HG02840 (cell line): ENCODE measurements at regions not wholly inside any gene's neighbourhood (a gene's known extent, or its start where the extent isn't known, plus 50 kb on each side); places are given as distances from the start of the nearest gene placed in this dataset.

Experiments
- ATAC-seq: cut with Tn5 transposase; IDR thresholded peaks from one replicate; pipeline ENCODE4 v1.9.1; 2021; ENCODE audit warnings: mild to moderate bottlenecking, moderate library complexity, moderate number of reproducible peaks; ENCODE audit not compliant: unreplicated experiment, low FRiP score

DNA sequence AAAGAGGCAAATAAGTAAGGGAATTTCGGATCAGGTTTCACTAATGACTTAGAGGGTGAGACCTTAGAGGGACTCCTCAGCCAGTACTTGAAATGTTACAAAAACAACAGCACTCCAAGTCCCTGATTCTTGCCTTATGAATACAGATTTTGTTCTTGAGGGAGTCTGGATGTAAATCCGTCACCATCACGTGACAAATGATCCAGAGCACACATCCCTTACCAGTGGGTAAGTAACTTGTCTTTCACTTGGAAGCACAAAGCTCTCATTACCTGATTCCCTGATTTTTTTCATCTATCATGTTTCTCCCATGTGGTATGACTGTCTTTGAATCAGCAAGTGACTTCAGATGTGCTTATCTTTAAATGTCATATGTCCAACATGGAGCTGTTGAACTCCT is 595.3 kb upstream of the POU3F2 start:
- ATAC-seq, result no peak

DNA sequence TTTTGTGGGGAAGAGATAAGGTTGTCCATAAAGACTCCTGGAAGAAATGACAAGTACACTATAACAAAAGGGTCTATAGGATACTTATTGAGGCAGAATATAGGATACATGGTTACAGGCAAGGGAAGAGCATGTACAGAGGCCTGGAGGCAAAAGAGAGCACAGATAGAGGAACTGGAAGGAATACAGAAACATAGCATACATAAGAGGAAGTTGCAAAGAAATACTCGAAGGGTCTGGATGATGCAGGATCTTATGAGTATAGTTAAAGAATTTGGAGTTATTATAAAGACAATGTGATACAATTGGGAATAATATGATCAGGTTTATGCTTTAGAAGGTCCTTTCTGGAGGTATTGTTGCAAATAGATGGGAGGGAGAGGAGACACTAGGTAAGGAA is 592.7 kb upstream of the POU3F2 start:
- ATAC-seq, result no peak

DNA sequence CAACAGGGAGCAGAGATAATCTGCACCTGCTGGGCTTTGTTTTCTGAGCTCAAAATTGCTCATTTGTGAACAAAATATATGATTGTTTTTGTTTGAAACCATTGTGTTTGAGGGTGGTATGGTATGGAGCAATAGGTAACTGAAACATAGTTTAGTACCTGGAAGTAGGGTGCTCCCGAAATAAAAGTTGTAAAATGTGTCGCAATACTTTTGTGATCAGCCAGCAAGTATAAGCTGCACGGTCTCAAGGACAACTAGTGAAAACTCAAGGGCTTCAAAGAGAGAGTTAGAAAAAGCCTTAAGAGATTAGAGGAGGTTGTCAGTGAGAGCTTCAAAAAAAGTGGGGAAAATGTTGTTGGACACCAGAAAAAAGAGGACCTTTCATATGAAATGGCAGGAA is 579.8 kb upstream of the POU3F2 start:
- ATAC-seq, result no peak

DNA sequence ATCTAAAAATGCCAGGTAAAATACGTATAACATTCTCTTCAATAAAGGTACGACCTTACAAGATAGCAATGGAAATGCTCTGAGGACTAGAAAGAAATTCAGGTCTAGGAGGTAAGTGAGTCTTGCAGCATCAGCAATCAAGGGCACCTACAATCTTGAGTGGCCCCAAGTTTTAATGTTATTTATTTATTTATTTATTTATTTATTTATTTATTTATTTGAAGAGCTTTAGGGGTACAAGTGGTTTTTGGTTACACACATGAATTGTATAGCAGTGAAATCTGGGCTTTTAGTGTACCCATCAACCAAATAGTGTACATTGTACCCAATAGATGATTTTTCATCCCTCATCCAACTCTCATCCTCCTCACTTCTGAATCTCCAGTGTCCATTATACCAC is 574.0 kb upstream of the POU3F2 start:
- ATAC-seq, result no peak

DNA sequence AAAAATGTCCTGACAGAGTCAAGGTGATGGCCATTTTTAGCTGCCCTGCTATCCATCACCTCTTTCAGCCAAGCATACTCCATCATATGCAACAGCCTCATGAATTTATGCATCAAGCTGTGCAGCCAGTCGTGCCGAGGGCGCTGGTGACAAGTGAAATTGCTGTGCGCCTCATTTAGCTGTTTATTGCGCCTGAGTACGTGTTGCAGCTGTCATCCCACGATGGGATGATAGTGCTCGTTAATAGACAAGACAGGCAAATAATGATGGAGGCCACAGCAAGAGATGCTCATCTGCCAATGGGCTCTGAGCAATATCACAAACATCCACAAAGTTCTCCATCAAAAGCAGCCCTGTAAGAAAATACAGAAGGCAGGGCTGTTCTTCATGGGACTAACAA is 562.3 kb upstream of the POU3F2 start:
- ATAC-seq, result no peak

- ATAC-seq, result no peak
Observed at GRCh38 chr6:98274691-98275090, 559.7 kb upstream of the POU3F2 start.

DNA sequence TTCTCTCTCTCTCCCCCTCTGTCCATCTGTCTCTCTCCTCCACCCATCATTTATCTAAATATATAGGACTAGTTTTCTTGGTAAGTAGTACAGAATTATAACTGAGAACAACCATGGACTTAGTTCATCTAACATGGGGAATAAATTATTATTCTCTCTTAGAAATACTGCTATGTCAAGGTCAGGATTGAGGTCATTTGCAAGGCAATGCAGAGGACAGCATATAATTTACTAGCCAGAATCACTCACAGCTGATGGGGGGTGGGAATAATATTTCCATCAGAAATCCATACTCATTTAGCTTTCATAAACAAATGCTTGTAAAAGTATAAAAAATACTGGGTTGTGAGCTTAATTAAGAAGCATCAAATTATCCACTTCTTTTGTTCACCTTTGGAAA is 553.9 kb upstream of the POU3F2 start:
- ATAC-seq, result no peak

GRCh38 chr6:98286620-98287019 is 547.8 kb upstream of the POU3F2 start:
- no peak for ATAC-seq

- ATAC-seq, result no peak
Observed at GRCh38 chr6:98287876-98288275, 546.5 kb upstream of the POU3F2 start.

- no peak for ATAC-seq
Observed at GRCh38 chr6:98292810-98293209, 541.6 kb upstream of the POU3F2 start.

GRCh38 chr6:98295515-98296175 is 538.7 kb upstream of the POU3F2 start:
- ATAC-seq, result no peak

DNA sequence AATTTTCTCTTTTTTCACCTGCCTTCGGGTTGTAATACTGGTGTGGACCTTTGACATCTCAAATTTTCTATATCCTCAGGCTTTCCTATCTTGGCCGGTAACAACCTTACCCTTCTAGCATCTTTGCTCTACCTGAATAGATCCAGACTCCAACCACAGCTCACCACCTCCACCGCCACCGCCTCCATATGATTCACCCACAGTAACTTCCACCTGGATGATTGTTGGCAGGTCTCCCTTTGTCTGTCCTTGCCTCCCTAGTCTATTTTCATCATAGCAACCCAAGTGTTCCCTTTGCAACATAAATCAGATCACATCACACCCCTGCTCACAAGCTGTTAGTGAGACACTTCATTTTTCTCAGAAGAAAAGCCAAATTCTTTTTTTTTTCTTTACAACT is 525.8 kb upstream of the POU3F2 start:
- ATAC-seq, result no peak

DNA sequence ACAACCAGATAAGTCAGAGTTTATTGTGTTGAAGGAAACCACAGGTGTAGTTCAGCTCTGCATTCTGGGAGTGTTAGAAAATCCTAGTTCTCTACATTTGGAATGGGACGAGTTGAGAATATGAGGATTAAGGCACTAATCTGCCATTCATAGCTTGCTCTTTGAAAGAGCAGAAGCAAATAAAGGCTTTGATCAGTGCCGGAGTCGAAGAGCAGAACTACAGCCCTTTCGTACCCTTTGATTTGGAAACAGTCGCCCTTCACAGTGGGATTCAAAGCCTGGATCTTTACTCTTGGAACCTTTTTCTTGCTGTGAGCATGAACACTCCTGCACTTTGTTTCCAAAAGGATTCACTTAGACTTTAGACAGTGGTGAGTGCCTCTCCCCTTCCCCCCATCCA is 523.9 kb upstream of the POU3F2 start:
- ATAC-seq, result no peak

GRCh38 chr6:98323605-98324004 is 510.8 kb upstream of the POU3F2 start:
- no peak for ATAC-seq

GRCh38 chr6:98324446-98324845 is 509.9 kb upstream of the POU3F2 start:
- no peak for ATAC-seq

DNA sequence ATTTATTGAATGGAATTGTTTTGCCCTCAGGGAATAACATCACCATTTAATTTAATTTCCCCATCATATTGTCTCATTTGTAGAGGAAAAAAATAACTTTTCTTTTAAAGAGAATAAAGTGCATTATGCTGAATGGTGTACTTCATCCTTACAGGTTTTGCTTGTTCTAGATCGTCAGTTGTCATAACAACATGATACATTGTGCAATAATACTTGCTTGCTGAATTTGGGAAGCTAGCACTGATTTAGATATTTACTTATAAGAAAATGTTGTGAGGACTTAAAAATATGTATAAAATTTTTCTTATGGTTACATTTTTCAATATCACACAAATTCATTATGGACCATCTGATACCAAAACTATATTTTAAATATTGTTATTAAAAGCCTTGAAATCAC is 509.0 kb upstream of the POU3F2 start:
- no peak for ATAC-seq

DNA sequence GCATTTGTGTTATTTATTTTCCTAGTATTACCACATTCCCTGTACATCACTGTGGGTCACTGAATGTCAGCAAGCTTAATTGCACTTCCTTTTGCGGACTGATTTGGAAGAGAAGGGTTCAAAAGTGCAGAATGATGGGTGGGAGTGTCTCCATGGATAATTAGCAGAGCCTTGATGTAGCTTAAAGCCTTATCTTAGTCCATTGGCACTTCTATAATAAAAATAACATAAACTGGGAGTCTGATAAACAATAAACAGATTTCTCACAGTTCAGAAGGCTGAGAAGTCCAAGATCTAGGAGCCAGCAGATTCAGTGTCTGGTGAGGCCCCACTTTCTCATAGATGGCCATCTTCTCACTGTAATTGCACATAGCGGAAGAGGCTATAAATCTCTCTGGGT is 501.1 kb upstream of the POU3F2 start:
- ATAC-seq, result no peak

- ATAC-seq, result no peak
Observed at GRCh38 chr6:98335594-98335993, 498.8 kb upstream of the POU3F2 start.

- ATAC-seq, result no peak
Observed at GRCh38 chr6:98339506-98339905, 494.9 kb upstream of the POU3F2 start.

GRCh38 chr6:98343004-98343403 is 491.4 kb upstream of the POU3F2 start:
- no peak for ATAC-seq

- ATAC-seq, result no peak
Observed at GRCh38 chr6:98343797-98344196, 490.6 kb upstream of the POU3F2 start.

DNA sequence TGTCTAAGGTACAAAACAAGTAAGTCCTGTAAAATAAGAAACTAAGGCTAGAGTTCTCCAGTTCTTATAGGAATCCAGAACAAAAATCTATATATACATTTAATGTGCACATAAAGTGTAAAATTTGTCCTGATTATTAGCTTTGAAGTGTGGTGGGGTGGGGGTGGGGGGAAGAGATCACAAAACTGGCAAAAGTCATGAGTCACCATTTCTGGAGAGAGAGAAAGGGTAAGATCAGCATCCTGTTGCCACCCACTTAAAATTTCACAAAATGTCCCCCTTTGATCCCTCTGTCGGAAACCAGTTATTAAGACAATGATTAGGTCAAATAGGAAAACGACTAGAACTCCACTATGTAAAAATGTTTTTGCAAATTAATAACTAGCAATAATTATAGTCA is 482.0 kb upstream of the POU3F2 start:
- ATAC-seq, result no peak

- ATAC-seq, result no peak
Observed at GRCh38 chr6:98358173-98358572, 476.2 kb upstream of the POU3F2 start.
